HCT116 (cell line): ENCODE measurements at regions not wholly inside any gene's neighbourhood (a gene's known extent, or its start where the extent isn't known, plus 50 kb on each side); places are given as distances from the start of the nearest gene placed in this dataset.

Experiments
- ATAC-seq: fragments of 200-7000 bp; cut with Tn5 transposase; 2 replicates; pipeline ENCODE4 v1.9.1; 2020; ENCODE audit warnings: mild to moderate bottlenecking, moderate library complexity
- BruUV-seq: library from RNA; stranded (reverse); fragments of 400-500 nt; replicated peaks from 2 replicates; lab custom pipeline; 2021; lab: Mats Ljungman, UMichigan
- CTCF ChIA-PET: fragments of 300-600 bp; sonication (Branson Sonifier 250); formaldehyde crosslinking; loops from one replicate; lab custom pipeline; 2021; ENCODE audit warnings: antibody characterized with exemption; lab: Charles Lee
- POLR2A ChIA-PET: fragments of 300-600, 350-600 bp; sonication (Branson Sonifier 250); formaldehyde crosslinking; loops from one replicate; lab custom pipeline; 2021; ENCODE audit warnings: antibody characterized with exemption; lab: Charles Lee
- RAD21 ChIA-PET, 2 experiments: fragments of 300-600 bp; sonication (Branson Sonifier 250); formaldehyde crosslinking; loops; one replicate each; lab custom pipeline; 2023; ENCODE audit warnings: low total read pairs in 2 of 2; ENCODE audit not compliant: uncharacterized antibody in 2 of 2, unreplicated experiment in 2 of 2, low non-redundant PET in 1 of 2; lab: Charles Lee
- DNase-seq: peaks from one replicate; pipeline ENCODE4 v3.0.0-alpha.2; 2010; ENCODE audit warnings: low read depth, low spot score
- H2AFZ ChIP-seq: fragments of 200-600 bp; shearing (Covaris generic), sonication (generic); 2 replicates; pipeline ENCODE4 v1.6.1; 2017; ENCODE audit warnings: low read depth, mixed run types, mixed read lengths, antibody characterized with exemption, low read length; ENCODE audit not compliant: poor library complexity, severe bottlenecking
- H3K27ac ChIP-seq: 2 replicates; pipeline ENCODE4 v1.5.1; 2012; ENCODE audit warnings: low read depth, low read length
- H3K27me3 ChIP-seq: fragments of 200-600 bp; sonication (generic); 2 replicates; pipeline ENCODE4 v1.6.1; 2016; ENCODE audit warnings: mixed run types, low read length, mixed read lengths; ENCODE audit not compliant: insufficient read depth
- H3K36me3 ChIP-seq, 2 experiments: fragments of 200-500 bp in 1 of 2; fragments of 200-600 bp in 1 of 2; sonication (Bioruptor generic) in 1 of 2; sonication (generic) in 1 of 2; 2 replicates each; pipeline versions ENCODE4 v1.5.1 to v1.6.1; 2014 to 2016; ENCODE audit warnings: low read length in 2 of 2, inconsistent platforms in 1 of 2, mixed read lengths in 1 of 2, mixed run types in 1 of 2; ENCODE audit not compliant: insufficient read depth in 2 of 2, control insufficient read depth in 1 of 2
- H3K4me1 ChIP-seq, 2 experiments: fragments of 200-600 bp in 1 of 2; sonication (generic) in 1 of 2; 2 replicates each; pipeline versions ENCODE4 v1.5.1 to v1.6.1; 2012 to 2017; ENCODE audit warnings: low read length in 2 of 2, inconsistent platforms in 1 of 2, mild to moderate bottlenecking in 1 of 2, mixed read lengths in 1 of 2, mixed run types in 1 of 2, moderate library complexity in 1 of 2; ENCODE audit not compliant: insufficient read depth in 2 of 2, control insufficient read depth in 1 of 2
- H3K4me2 ChIP-seq: fragments of 200-600 bp; sonication (generic); 2 replicates; pipeline ENCODE4 v1.6.1; 2017; ENCODE audit warnings: mixed run types, low read length, mixed read lengths
- H3K4me3 ChIP-seq, 2 experiments: fragments of 200-600 bp in 1 of 2; sonication (generic) in 1 of 2; replicated peaks in 1 of 2; 2 replicates each; pipeline ENCODE4 v1.5.1; 2011 to 2016; ENCODE audit warnings: low read length in 2 of 2, control low read depth in 1 of 2, low read depth in 1 of 2, mild to moderate bottlenecking in 1 of 2, mixed read lengths in 1 of 2, mixed run types in 1 of 2
- H3K79me2 ChIP-seq: fragments of 200-600 bp; sonication (generic); 2 replicates; pipeline ENCODE4 v1.6.1; 2017; ENCODE audit warnings: mild to moderate bottlenecking, mixed run types, low read length, moderate library complexity, mixed read lengths; ENCODE audit not compliant: insufficient read depth
- H3K9ac ChIP-seq: fragments of 200-600 bp; sonication (generic); 2 replicates; pipeline ENCODE4 v1.6.1; 2016; ENCODE audit warnings: low read length, mixed read lengths
- H3K9me2 ChIP-seq: fragments of 200-600 bp; sonication (generic), shearing (Covaris generic); 2 replicates; pipeline ENCODE4 v1.6.1; 2017; ENCODE audit warnings: mixed run types, mild to moderate bottlenecking, moderate library complexity; ENCODE audit not compliant: insufficient read depth
- H3K9me3 ChIP-seq, 2 experiments: fragments of 200-500 bp in 1 of 2; fragments of 200-600 bp in 1 of 2; sonication (Bioruptor generic) in 1 of 2; sonication (generic) in 1 of 2; 2 replicates each; pipeline ENCODE4 v1.6.1; 2014 to 2017; ENCODE audit warnings: low read length in 2 of 2, mixed read lengths in 2 of 2, inconsistent platforms in 1 of 2, low read depth in 1 of 2, mild to moderate bottlenecking in 1 of 2, mixed run types in 1 of 2, moderate library complexity in 1 of 2; ENCODE audit not compliant: control insufficient read depth in 1 of 2, insufficient read depth in 1 of 2
- H4K20me1 ChIP-seq: fragments of 200-600 bp; sonication (generic), shearing (Covaris generic); 2 replicates; pipeline ENCODE4 v1.6.1; 2017; ENCODE audit warnings: mixed run types, mild to moderate bottlenecking, moderate library complexity; ENCODE audit not compliant: insufficient read depth
- ATF3 ChIP-seq: IDR thresholded peaks from 2 replicates; pipeline ENCODE4 v1.6.1; 2012
- CBX3 ChIP-seq: IDR thresholded peaks from 2 replicates; pipeline ENCODE4 v1.6.1; 2012; ENCODE audit warnings: low read depth
- CEBPB ChIP-seq: IDR thresholded peaks from 2 replicates; pipeline ENCODE4 v1.6.1; 2012; ENCODE audit warnings: low read depth
- CTCF ChIP-seq, 3 experiments: fragments of 200-600 bp in 1 of 3; sonication (generic) in 1 of 3; IDR thresholded peaks in 2 of 3; conservative IDR thresholded peaks in 1 of 3; 2 replicates each; pipeline ENCODE4 v1.5.1; 2012 to 2017; ENCODE audit warnings: low read depth in 2 of 3, low read length in 2 of 3, antibody characterized with exemption in 1 of 3, borderline replicate concordance in 1 of 3, control low read depth in 1 of 3, mild to moderate bottlenecking in 1 of 3, mixed read lengths in 1 of 3, mixed run types in 1 of 3, moderate library complexity in 1 of 3; ENCODE audit not compliant: insufficient read depth in 1 of 3
- EGR1 ChIP-seq: IDR thresholded peaks from 2 replicates; pipeline ENCODE4 v1.6.1; 2012; ENCODE audit warnings: low read depth
- MAX ChIP-seq: IDR thresholded peaks from 2 replicates; pipeline ENCODE4 v1.6.1; 2012
- POLR2AphosphoS5 ChIP-seq: IDR thresholded peaks from 2 replicates; pipeline ENCODE4 v1.6.1; 2011; ENCODE audit warnings: mild to moderate bottlenecking, low read depth, low read length, moderate library complexity
- REST ChIP-seq: IDR thresholded peaks from 2 replicates; pipeline ENCODE4 v1.6.1; 2012; ENCODE audit warnings: low read depth
- SRF ChIP-seq: IDR thresholded peaks from 2 replicates; pipeline ENCODE4 v1.6.1; 2012; ENCODE audit warnings: low read depth
- TCF7L2 ChIP-seq: IDR thresholded peaks from 2 replicates; pipeline ENCODE4 v1.7.0; 2011; ENCODE audit warnings: borderline replicate concordance, inconsistent platforms; ENCODE audit not compliant: insufficient read depth, insufficient read length; ENCODE audit errors: extremely low read depth
- YY1 ChIP-seq: IDR thresholded peaks from 2 replicates; pipeline ENCODE4 v1.6.1; 2011; ENCODE audit warnings: low read length, low read depth, moderate library complexity, mild to moderate bottlenecking; ENCODE audit not compliant: insufficient replicate concordance; ENCODE audit errors: extremely low read depth
- intact Hi-C: fragments of 100-400 bp; cut with micrococcal nuclease; formaldehyde crosslinking; loops from 2 replicates; pipeline ENCODE4 v1.10.0; 2022

GRCh38 chr4:125975861-125976397, 661.2 kb downstream of the FAT4 start:
- ATAC-seq (no peak), DNase-seq (no peak)
- H3K4me1 ChIP-seq, result no peaks in the 10 kb centered on the region
- intact Hi-C loops, result no loop called here
- H3K4me3 ChIP-seq, result no peak overlapping the region
- TF ChIP-seq POLR2AphosphoS5 (no peak), CBX3 (no peak), CTCF (IDR thresholded peaks at IDR 0.05 in 2 of 3, conservative IDR thresholded peaks at IDR 0.05 in 1 of 3; ENCODE audit: borderline replicate concordance in 1 of 3, insufficient read depth in 1 of 3, low read depth in 2 of 3, low read length in 2 of 3) (no peak), TCF7L2 (no peak), ATF3 (no peak), YY1 (no peak), CEBPB (no peak), SRF (no peak), EGR1 (no peak), REST (no peak), MAX (no peak)
- no TSS peak for BruUV-seq
- H3K9me2 ChIP-seq, result no peaks in the 10 kb centered on the region
- no peaks in the 10 kb centered on the region for H4K20me1 ChIP-seq
- H3K9ac ChIP-seq, result no peak overlapping the region
- no peak overlapping the region for H3K4me2 ChIP-seq
- H3K27ac ChIP-seq, result no peak overlapping the region
- H2AFZ ChIP-seq, result peak overlapping the region; percentile 57
- no peaks in the 10 kb centered on the region for H3K27me3 ChIP-seq
- RAD21 ChIA-PET, result no interaction called here
- no peaks in the 10 kb centered on the region for H3K9me3 ChIP-seq
- CTCF ChIA-PET, result no interaction called here
- POLR2A ChIA-PET, result no interaction called here
- no peaks in the 10 kb centered on the region for H3K36me3 ChIP-seq
- H3K79me2 ChIP-seq, result no peaks in the 10 kb centered on the region
